Gastroesophageal sphincter (tissue), 3 donors: ENCODE measurements at regions not wholly inside any gene's neighbourhood (a gene's known extent, or its start where the extent isn't known, plus 50 kb on each side); places are given as distances from the start of the nearest gene placed in this dataset.

Experiments
- POLR2A ChIP-seq, 2 donors: fragments of 450-650 bp; IDR thresholded peaks; one replicate each; pipeline ENCODE4 v1.6.1; 2017; ENCODE audit warnings: antibody characterized with exemption in 2 of 2, mild to moderate bottlenecking in 2 of 2, moderate library complexity in 1 of 2
- POLR2AphosphoS5 ChIP-seq: sonication (generic); formaldehyde crosslinking; IDR thresholded peaks from one replicate; pipeline ENCODE4 v1.6.1; 2017; ENCODE audit warnings: antibody characterized with exemption
- TF ChIP-seq, protein P1 (sequence below), 4 experiments: fragments of 200-600 bp in 2 of 4; fragments of 450-650 bp in 2 of 4; sonication (generic) in 1 of 4; IDR thresholded peaks; one replicate each; pipeline ENCODE4 v1.5.1; 2017 to 2019; ENCODE audit warnings: antibody characterized with exemption in 4 of 4, mild to moderate bottlenecking in 2 of 4, moderate library complexity in 2 of 4

DNA sequence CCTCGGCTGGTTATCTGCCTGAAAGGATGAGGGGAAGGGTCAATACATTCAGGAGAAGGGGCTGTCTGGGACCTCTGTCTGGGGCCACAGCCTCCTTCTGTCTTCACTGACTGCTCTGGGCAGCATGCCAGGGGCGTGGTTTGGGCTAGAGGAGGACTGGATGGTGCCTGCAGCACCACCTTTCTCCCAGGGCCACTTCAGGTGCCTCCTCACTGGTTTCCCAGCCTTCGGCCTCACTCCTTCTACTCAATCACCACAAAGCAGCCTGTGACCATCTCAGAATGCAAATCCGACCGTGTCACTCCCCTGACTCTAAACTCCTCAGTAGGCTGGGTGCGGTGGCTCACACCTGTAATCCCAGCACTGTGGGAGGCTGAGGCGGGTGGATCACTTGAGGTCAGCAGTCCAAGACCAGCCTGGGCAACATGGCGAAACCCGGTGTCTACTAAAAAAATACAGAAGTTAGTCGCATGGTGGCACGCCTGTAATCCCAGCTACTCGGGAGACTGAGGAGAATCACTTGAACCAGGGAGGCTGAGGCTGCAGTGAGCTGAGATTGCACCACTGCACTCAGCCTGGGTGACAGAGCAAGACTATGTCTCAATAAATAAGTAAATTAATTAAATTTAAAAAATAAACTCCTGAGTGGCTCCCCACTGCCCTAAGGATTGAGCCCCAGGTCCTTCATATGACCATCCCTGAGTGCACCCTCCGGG is 50.1 kb upstream of the ECE1 start:
- TF ChIP-seq, protein P1, sequence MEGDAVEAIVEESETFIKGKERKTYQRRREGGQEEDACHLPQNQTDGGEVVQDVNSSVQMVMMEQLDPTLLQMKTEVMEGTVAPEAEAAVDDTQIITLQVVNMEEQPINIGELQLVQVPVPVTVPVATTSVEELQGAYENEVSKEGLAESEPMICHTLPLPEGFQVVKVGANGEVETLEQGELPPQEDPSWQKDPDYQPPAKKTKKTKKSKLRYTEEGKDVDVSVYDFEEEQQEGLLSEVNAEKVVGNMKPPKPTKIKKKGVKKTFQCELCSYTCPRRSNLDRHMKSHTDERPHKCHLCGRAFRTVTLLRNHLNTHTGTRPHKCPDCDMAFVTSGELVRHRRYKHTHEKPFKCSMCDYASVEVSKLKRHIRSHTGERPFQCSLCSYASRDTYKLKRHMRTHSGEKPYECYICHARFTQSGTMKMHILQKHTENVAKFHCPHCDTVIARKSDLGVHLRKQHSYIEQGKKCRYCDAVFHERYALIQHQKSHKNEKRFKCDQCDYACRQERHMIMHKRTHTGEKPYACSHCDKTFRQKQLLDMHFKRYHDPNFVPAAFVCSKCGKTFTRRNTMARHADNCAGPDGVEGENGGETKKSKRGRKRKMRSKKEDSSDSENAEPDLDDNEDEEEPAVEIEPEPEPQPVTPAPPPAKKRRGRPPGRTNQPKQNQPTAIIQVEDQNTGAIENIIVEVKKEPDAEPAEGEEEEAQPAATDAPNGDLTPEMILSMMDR (IDR thresholded peaks at IDR 0.05): no peak
- TF ChIP-seq POLR2A (IDR thresholded peaks at IDR 0.05) (no peak), POLR2AphosphoS5 (no peak)
